SH-SY5Y (cell line): ENCODE measurements at regions not wholly inside any gene's neighbourhood (a gene's known extent, or its start where the extent isn't known, plus 50 kb on each side); places are given as distances from the start of the nearest gene placed in this dataset.

Source experiments
- GATA2 ChIP-seq: IDR thresholded peaks from 2 replicates; pipeline ENCODE4 v1.6.1; 2011; ENCODE audit warnings: mild to moderate bottlenecking, low read depth, low read length
- GATA3 ChIP-seq: IDR thresholded peaks from 2 replicates; pipeline ENCODE4 v1.6.1; 2011; ENCODE audit warnings: low read depth, mild to moderate bottlenecking, low read length, moderate library complexity

GRCh38 chr1:213680677-213681325 is 307.0 kb upstream of the PROX1 start:
- TF ChIP-seq GATA2 = no peak
- TF ChIP-seq GATA3 = no peak
